Glomerular endothelial cell (primary cell): ENCODE measurements at regions not wholly inside any gene's neighbourhood (a gene's known extent, or its start where the extent isn't known, plus 50 kb on each side); places are given as distances from the start of the nearest gene placed in this dataset.

Experiments
- DNase-seq: peaks from one replicate; pipeline ENCODE4 v3.0.0-alpha.2; 2011; ENCODE audit warnings: low read depth, low spot score; ENCODE audit errors: extremely low read depth

DNA sequence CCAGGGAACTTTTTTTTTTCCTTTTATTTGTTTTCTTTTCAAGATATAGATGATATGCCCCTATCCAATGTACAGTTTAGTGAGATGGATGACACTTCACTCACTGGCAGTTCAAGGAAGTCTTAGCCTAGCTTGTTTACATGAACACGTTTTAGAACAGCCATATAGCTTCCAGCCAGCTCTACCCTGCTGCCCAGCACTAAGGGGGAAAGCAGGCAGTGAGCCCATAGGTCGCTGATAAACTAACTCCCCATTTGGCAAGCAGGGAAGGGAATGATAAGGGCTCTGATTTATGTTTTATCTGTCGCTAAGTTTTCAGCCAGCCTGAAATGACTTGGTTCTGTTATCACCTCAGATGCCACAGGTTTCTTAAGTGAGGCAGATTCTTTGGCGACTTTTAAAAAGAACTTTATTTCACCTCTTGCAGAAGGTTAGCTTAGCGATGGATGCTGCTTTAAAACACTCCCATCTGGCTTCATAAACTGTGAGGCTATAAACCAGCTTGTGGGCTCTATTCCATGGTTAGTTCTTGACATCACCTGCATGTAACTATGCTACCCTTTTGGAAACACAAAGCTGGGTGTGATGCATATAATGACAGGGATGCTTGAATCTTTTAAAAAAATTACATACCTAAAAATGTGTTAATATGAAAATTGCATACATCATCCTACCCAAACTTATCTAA, 348.4 kb downstream of the FBXO8 start:
- DNase-seq, result no peak

- DNase-seq, result no peak
Observed at GRCh38 chr4:173934201-173934600, 349.3 kb downstream of the FBXO8 start.

GRCh38 chr4:173932701-173933100, 350.8 kb downstream of the FBXO8 start:
- DNase-seq, result no peak

DNA sequence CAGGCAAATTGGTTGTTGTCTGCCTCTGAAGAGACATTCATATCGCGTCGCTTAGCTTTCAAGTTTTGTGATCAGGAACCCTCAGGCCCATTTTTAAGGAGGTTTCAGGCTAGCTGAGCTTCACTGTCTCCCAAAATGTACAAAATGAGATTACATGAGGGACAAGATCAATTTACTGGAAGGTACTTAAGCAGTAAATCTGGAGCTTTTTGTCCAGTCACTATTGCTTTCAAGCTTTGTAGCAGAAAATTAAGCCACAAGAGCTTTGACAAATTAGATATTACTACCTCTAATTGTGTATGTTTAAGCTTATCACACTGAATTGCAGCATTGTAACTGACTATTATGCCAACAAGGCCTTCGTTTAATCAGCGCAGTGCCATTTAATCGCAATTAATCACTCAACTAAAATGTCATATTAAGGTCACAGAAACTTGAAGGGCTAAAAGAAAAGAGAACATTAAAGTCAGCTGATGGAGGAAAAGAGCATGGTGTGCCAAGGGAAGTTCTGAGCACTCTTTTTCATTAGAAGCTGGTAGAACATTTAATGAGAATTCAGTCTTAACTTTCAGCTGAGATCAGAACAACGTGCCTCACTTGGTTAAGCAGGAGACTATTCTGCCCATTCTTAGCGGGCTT, 353.0 kb downstream of the FBXO8 start:
- no peak for DNase-seq

DNA sequence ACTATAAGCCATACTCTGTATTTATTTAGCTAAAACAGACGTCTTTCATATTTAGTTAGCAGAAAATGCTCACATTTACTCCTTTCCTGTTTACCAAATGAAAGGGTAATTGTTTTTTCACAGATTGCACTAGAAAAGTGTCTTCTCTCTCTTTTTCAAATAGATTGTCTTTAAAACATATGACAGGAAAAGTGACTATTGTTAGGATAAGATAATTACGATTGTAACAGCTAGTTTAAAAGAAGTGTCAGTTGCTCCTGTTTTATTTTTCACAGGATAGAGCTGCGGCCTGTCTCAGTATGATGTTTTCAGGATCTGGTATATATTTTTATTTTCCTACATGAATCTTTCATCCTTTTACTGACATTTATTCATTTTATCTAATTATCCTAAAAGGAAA, 353.5 kb downstream of the FBXO8 start:
- DNase-seq, result no peak

GRCh38 chr4:173924561-173924960, 358.9 kb downstream of the FBXO8 start:
- no peak for DNase-seq

DNA sequence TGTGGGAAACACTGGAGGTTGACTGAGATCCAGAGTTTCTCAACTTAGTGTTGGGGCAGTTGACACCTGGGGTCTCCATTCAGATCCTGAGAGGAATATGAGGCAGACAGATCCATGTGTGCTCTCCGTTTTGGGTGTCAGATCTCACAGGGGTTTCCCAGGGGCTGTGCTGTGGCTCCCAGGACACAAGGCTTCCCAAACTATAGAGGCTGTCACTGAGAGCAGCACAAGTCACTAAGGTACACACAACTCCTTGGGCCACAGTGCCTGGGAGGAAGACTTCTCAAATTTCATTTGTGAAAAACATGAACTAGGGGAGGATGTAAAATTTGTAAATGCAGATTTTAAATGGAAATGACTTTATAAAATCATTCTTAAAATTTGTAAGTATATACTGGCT, 363.6 kb downstream of the FBXO8 start:
- no peak for DNase-seq

GRCh38 chr4:173919196-173919595, 364.3 kb downstream of the FBXO8 start:
- no peak for DNase-seq

DNA sequence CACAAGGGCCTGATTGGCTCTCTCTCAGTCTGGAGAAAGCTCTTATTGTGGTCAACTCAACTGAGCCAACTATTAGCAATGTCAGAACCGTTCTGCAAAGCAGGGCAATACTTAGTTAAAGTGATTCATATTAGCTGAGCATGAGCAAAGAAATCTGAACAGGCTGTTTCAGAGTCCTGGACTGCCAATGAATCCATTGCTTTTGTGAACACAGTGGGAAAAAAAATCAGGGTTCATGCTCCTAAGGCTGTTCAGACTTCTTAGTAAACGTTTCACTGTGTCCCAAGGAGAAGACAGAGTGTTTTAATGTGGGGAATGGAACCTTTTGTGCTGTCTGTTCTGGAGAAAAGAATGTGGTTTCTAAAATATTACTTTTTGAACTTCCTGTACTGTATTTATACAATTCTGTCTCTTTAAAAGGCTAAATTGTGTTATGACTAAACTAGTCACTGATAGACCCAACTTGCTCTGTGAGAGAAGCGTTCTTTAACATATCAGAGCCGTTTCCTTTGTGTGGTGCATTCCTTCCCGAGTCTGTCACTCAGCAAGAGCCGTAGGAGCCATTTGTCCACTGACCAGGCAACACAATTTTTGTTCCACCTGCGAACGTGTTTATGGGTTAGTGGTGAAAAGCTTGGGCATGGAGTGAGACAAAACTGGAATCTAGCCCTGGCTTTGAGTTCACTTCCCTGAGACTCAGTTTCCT, 366.1 kb downstream of the FBXO8 start:
- DNase-seq, result no peak

DNA sequence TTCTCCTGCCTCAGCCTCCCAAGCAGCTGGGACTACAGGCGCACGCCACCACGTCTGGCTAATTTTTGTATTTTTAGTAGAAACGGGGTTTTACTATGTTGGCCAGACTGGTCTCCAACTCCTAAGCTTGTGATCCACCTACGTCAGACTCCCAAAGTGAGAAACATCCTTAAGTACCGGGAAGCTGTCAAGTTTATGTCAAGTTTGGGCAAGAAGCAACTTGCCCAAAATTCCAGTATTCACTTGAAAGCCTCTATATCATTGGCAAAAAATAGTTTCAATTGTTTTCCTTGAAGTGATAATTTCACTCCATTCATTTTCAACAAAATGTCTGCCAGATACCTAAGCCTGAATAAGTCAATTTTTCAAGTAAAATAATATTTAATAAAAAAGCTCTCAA, 370.0 kb downstream of the FBXO8 start:
- no peak for DNase-seq

- DNase-seq, result no peak
Observed at GRCh38 chr4:173912384-173912783, 371.1 kb downstream of the FBXO8 start.

DNA sequence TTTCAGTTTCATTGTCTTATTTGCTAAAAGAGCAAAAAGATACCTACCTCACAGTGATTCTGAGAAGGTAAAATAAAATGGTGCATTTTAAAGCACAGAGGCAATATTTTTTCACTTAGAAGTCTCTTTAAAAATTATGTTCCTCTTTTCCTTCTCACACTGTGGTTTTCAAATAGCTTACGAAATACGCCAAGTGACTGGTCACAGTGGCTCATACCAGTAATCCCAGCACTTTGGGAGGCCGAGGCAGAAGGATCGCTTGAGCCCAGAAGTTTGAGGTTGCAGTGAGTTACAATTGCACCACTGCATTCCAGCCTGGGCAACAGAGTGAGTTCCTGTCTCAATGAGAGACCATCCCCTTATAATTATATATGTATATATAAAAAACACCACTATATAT, 372.6 kb downstream of the FBXO8 start:
- DNase-seq, result no peak

DNA sequence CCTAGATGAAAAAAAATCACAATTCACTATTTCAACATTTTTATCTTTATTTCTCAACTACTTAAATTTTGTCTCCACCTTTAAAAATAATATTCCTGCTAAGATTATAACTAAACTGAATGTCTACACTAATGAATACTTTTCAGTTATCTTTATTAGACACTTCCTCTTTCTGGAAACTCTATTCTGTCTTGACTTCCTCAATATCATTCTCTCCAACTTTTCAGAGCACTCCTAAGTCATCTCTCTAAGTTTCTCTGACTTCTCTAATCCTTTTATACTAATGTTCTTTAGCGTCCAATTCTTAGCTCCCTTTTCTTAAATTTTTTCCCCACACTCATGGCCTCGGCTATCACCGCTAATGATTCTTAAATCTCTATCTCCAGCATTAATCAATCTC, 374.2 kb downstream of the FBXO8 start:
- no peak for DNase-seq

DNA sequence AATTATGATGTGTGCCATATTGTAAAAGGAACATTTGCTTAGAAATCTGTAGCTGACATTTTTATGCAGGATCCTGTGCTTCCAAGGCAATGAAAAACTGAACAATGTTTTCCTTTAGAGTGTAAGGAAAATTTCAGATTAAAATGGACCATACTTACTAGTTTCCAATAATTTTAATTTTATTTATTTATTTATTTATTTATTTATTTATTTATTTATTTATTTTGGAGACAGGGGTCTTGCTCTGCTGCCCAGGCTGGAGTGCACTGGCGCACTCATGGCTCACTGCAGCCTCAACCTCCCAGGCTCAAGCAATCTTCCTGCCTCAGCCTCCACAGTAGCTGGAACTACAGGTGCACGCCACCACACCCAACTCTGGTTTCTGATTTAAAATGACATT, 369.8 kb upstream of the HAND2 start:
- DNase-seq, result no peak

DNA sequence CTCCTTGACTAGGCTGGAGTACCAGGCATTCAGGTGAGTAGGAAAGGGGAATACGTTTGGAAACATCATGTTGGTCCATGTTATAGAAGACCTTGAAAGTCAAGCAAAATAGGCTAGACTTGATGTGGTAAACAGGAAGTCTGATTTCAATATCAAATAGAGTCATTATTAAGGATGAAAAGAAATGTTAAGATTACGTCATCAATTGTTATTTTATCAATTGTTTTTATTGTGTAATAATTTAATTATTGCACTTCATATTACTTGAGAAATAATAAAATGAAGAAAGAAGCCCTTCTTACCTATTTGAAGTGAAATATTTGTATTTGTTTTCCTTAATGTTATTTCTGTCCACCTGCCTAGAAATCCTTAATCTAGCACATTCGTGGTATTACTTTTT, 361.0 kb upstream of the HAND2 start:
- DNase-seq, result no peak

DNA sequence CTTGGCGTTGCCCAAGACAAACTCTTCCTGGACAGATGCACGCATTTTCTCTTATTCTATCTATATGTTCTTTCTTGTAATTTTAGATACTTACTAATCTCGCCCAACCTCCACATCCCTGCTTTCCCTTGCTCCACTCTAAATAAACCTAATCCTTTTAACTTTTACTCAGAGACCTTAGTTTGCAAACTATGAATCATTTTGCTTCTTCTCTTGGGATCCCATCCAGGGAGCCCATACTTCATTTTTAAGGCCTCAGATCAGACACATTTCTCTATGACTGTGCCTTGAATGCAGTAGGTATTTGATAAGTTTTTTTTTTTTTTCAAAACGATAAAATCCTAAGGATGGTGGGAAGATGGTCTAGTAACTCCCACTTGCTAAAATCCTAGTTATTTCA, 353.8 kb upstream of the HAND2 start:
- DNase-seq, result no peak

GRCh38 chr4:173880897-173881296, 350.9 kb upstream of the HAND2 start:
- no peak for DNase-seq

DNA sequence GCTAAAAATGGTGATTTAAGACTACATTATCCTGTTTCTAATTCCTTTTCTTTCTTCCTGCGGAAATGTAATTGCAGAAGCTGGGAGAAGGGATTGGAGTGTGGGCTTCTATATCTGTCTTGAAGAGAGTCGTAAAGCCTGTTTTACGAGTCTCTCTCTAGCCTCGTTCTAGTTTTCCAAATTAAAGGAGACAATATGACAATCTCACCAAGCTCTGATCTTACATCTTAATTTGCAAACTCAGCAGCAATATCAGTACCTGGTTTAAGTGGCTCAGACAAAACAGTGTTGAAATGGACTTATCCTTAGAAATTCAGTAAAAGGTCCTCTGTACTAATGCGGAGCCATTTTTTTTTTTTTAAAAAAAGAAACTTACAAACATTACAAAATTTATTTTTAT, 349.5 kb upstream of the HAND2 start:
- no peak for DNase-seq

GRCh38 chr4:173878701-173879100, 348.7 kb upstream of the HAND2 start:
- no peak for DNase-seq

DNA sequence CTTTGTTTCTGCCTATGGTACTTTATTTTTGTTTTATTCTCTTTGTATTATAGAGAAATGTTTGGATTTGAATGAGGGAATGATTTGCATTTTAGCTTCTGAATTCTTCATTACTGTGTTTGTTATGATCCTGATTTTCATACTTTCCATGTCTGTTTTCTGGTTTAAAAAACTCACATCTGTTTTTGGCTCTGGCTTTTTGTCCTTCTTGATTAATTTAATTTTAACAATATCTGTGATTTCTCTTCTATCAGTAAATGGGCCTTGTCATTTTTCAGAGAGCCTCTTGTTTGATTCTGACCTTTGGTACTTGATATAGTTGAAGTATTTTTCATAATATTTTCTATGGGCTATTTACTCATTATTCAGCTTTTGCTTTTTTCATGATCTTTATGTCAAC, 341.6 kb upstream of the HAND2 start:
- no peak for DNase-seq

- no peak for DNase-seq
Observed at GRCh38 chr4:173866322-173867026, 336.4 kb upstream of the HAND2 start.

GRCh38 chr4:173862754-173863153, 332.7 kb upstream of the HAND2 start:
- no peak for DNase-seq
